K562 (cell line): ENCODE measurements at regions not wholly inside any gene's neighbourhood (a gene's known extent, or its start where the extent isn't known, plus 50 kb on each side); places are given as distances from the start of the nearest gene placed in this dataset.

Source experiments
- ATAC-seq: fragments of 200-7000 bp; cut with Tn5 transposase; 3 replicates; pipeline ENCODE4 v1.9.1; 2020; ENCODE audit warnings: moderate library complexity
- BruUV-seq: library from RNA; stranded (reverse); fragments of 400-500 nt; replicated peaks from 2 replicates; lab custom pipeline; 2021; lab: Mats Ljungman, UMichigan
- CTCF ChIA-PET: fragments of 300-600 bp; formaldehyde crosslinking; extraction: SDS; loops from one replicate; lab custom pipeline; 2021; ENCODE audit warnings: low intra/inter-chr PET ratio; lab: Yijun Ruan, JAX
- POLR2A ChIA-PET: fragments of 300-600, 350-650 bp; sonication (Branson Sonifier 250); formaldehyde crosslinking; extraction: SDS; loops from one replicate; lab custom pipeline; 2021; ENCODE audit warnings: antibody characterized with exemption, inconsistent platforms; lab: Yijun Ruan, JAX
- DNase-seq, 4 experiments: peaks; one replicate each; pipeline versions ENCODE4 v3.0.0 to v3.0.0-alpha.2; 2011 to 2018; ENCODE audit warnings: low spot score in 3 of 4, mixed read lengths in 3 of 4; ENCODE audit errors: extremely low read depth in 1 of 4
- FAIRE-seq: peaks from 2 replicates; lab custom pipeline; 2011; peaks lifted over from hg19 to GRCh38; lab: Jason Lieb, UNC
- H2AFZ ChIP-seq: 2 replicates; pipeline ENCODE4 v1.6.0; 2011; ENCODE audit warnings: low read depth, low read length, control low read depth, inconsistent platforms
- H3K27ac ChIP-seq: fragments of 200-600 bp; 3 replicates; pipeline ENCODE4 v1.8.0; 2011; ENCODE audit warnings: low read depth, mild to moderate bottlenecking, control low read depth, inconsistent platforms, low read length, moderate library complexity, mixed read lengths; ENCODE audit errors: extremely low read depth
- H3K27me3 ChIP-seq, 2 experiments: fragments of 300-600 bp in 1 of 2; 2 replicates in 1 of 2; 3 replicates in 1 of 2; pipeline versions ENCODE4 v1.6.0 to v1.8.0; 2011; ENCODE audit warnings: inconsistent platforms in 2 of 2, low read length in 2 of 2, mild to moderate bottlenecking in 1 of 2, mixed read lengths in 1 of 2, moderate library complexity in 1 of 2; ENCODE audit not compliant: control insufficient read depth in 2 of 2, insufficient read depth in 2 of 2
- H3K36me3 ChIP-seq: fragments of 300-600 bp; 3 replicates; pipeline ENCODE4 v1.8.0; 2011; ENCODE audit warnings: mild to moderate bottlenecking, low read length, inconsistent platforms; ENCODE audit not compliant: control insufficient read depth, insufficient read depth
- H3K4me1 ChIP-seq, 2 experiments: fragments of 200-600 bp in 1 of 2; replicated peaks in 1 of 2; 2 replicates in 1 of 2; 3 replicates in 1 of 2; pipeline versions ENCODE4 v1.5.1 to v1.8.0; 2011; ENCODE audit warnings: inconsistent platforms in 2 of 2, low read length in 2 of 2, mild to moderate bottlenecking in 1 of 2, mixed read lengths in 1 of 2, moderate library complexity in 1 of 2; ENCODE audit not compliant: control insufficient read depth in 2 of 2, insufficient read depth in 2 of 2
- H3K4me2 ChIP-seq: 2 replicates; pipeline ENCODE4 v1.6.1; 2011; ENCODE audit warnings: low read length, control low read depth, inconsistent platforms, mixed read lengths; ENCODE audit not compliant: insufficient read depth
- H3K4me3 ChIP-seq: fragments of 200-600 bp; sonication (generic), shearing (Covaris generic); 2 replicates; pipeline ENCODE4 v1.5.1; 2016; ENCODE audit warnings: control low read depth, inconsistent platforms
- H3K79me2 ChIP-seq: fragments of 200-600 bp; 3 replicates; pipeline ENCODE4 v1.8.0; 2011; ENCODE audit warnings: low read length, inconsistent platforms; ENCODE audit not compliant: control insufficient read depth, insufficient read depth
- H3K9ac ChIP-seq, 2 experiments: 2 replicates each; pipeline versions ENCODE4 v1.6.0 to v1.6.1; 2011; ENCODE audit warnings: low read depth in 2 of 2, low read length in 2 of 2, control low read depth in 1 of 2, inconsistent platforms in 1 of 2, mild to moderate bottlenecking in 1 of 2, mixed read lengths in 1 of 2; ENCODE audit not compliant: insufficient read depth in 1 of 2
- H3K9me1 ChIP-seq: one replicate; pipeline ENCODE4 v1.6.0; 2011; ENCODE audit warnings: inconsistent platforms, mild to moderate bottlenecking, low read length, moderate library complexity; ENCODE audit not compliant: control insufficient read depth, insufficient read depth
- H3K9me3 ChIP-seq: replicated peaks from 2 replicates; pipeline ENCODE4 v1.5.1; 2011; ENCODE audit warnings: low read depth, low read length, inconsistent platforms; ENCODE audit not compliant: control insufficient read depth, insufficient read depth
- H4K20me1 ChIP-seq: replicated peaks from 2 replicates; pipeline ENCODE4 v1.6.1; 2011; ENCODE audit warnings: low read length, inconsistent platforms, mixed read lengths; ENCODE audit not compliant: control insufficient read depth, insufficient read depth
- CEBPB ChIP-seq: fragments of 450-650 bp; IDR thresholded peaks from 2 replicates; pipeline ENCODE4 v1.6.1; 2016; ENCODE audit warnings: missing genetic modification characterization, missing compliant biosample characterization
- ESRRB ChIP-seq: fragments of 250-450 bp; sonication (Bioruptor Pico); IDR thresholded peaks from 2 replicates; pipeline ENCODE4 v1.5.0; 2020; ENCODE audit warnings: mild to moderate bottlenecking, moderate library complexity, borderline replicate concordance
- GTF2A2 ChIP-seq: IDR thresholded peaks from 2 replicates; pipeline ENCODE4 v1.6.1; 2016; ENCODE audit warnings: mild to moderate bottlenecking, missing genetic modification characterization, missing compliant biosample characterization
- HCFC1 ChIP-seq: IDR thresholded peaks from 2 replicates; pipeline ENCODE4 v1.6.1; 2012; ENCODE audit warnings: low read depth, low read length, improper control_type of control experiment
- MEF2D ChIP-seq: conservative IDR thresholded peaks from 2 replicates; pipeline ENCODE4 v1.6.1; 2016; ENCODE audit warnings: low read depth, missing genetic modification characterization, missing compliant biosample characterization
- MEIS2 ChIP-seq: fragments of 450-650 bp; IDR thresholded peaks from 2 replicates; pipeline ENCODE4 v1.6.1; 2014; ENCODE audit warnings: mild to moderate bottlenecking; ENCODE audit not compliant: partially characterized antibody
- MIER1 ChIP-seq: fragments of 450-650 bp; IDR thresholded peaks from 2 replicates; pipeline ENCODE4 v1.6.1; 2016; ENCODE audit warnings: antibody characterized with exemption, mild to moderate bottlenecking, low read depth
- NR4A1 ChIP-seq, 2 experiments: fragments of 250-450 bp in 1 of 2; fragments of 450-650 bp in 1 of 2; sonication (Bioruptor Pico) in 1 of 2; IDR thresholded peaks; 2 replicates each; pipeline versions ENCODE4 v1.4.0 to v1.6.1; 2016 to 2020; ENCODE audit warnings: mild to moderate bottlenecking in 2 of 2, missing compliant biosample characterization in 1 of 2, missing genetic modification characterization in 1 of 2, moderate library complexity in 1 of 2
- RBM15 ChIP-seq: fragments of 200-400 bp; formaldehyde crosslinking; IDR thresholded peaks from 2 replicates; pipeline ENCODE4 v1.6.1; 2018; ENCODE audit warnings: mild to moderate bottlenecking, low read length, moderate library complexity; ENCODE audit not compliant: insufficient read depth
- RFX5 ChIP-seq: IDR thresholded peaks from 2 replicates; pipeline ENCODE4 v1.6.1; 2011; ENCODE audit warnings: low read depth, mild to moderate bottlenecking, improper control_type of control experiment, low read length
- SMAD1 ChIP-seq: fragments of 150-350 bp; IDR thresholded peaks from 2 replicates; pipeline ENCODE4 v1.6.1; 2014; ENCODE audit warnings: low read length, low read depth; ENCODE audit not compliant: partially characterized antibody
- TBP ChIP-seq: optimal IDR thresholded peaks from 2 replicates; pipeline ENCODE3; 2011; ENCODE audit warnings: low read depth, low read length, improper control_type of control experiment
- ZNF239 ChIP-seq: fragments of 250-450 bp; sonication (Bioruptor Pico); IDR thresholded peaks from 2 replicates; pipeline ENCODE4 v1.4.0; 2020; ENCODE audit warnings: mild to moderate bottlenecking
- ZNF324 ChIP-seq: fragments of 250-450 bp; sonication (Bioruptor Pico); IDR thresholded peaks from 2 replicates; pipeline ENCODE4 v1.4.0; 2020; ENCODE audit warnings: mild to moderate bottlenecking
- ZNF354B ChIP-seq: fragments of 250-450 bp; sonication (Bioruptor Pico); IDR thresholded peaks from 2 replicates; pipeline ENCODE4 v1.4.0; 2020
- ZNF695 ChIP-seq: fragments of 450-650 bp; formaldehyde crosslinking; IDR thresholded peaks from 2 replicates; pipeline ENCODE4 v1.4.0; 2020; ENCODE audit warnings: mild to moderate bottlenecking, moderate library complexity
- WGBS: fragments of 100-300 bp; shearing (Covaris generic); methylation state at CpG from one replicate; pipeline ENCODE4 v1.1.6; 2016; ENCODE audit warnings: low coverage, mixed read lengths; ENCODE audit not compliant: insufficient coverage; ENCODE audit errors: missing lambda C conversion rate; 5-methylcytosine and 5-hydroxymethylcytosine counted together
- in situ Hi-C: fragments of 300-500 bp; cut with MboI; formaldehyde crosslinking; loops from 4 replicates; pipeline ENCODE4 v1.15.0; 2018; ENCODE audit warnings: inconsistent platforms, mixed read lengths
- intact Hi-C: fragments of 100-400 bp; cut with micrococcal nuclease; formaldehyde crosslinking; loops from 2 replicates; pipeline ENCODE4 v1.14.2; 2022
- TF ChIP-seq, protein P1 (sequence below): conservative IDR thresholded peaks from 2 replicates; pipeline ENCODE4 v1.6.1; 2011; ENCODE audit warnings: low read depth, mild to moderate bottlenecking, low read length; ENCODE audit not compliant: control insufficient read depth
- TF ChIP-seq, protein P2 (sequence below): fragments of 200-800 bp; sonication (Bioruptor generic); IDR thresholded peaks from 2 replicates; pipeline ENCODE4 v1.6.1; 2016; ENCODE audit warnings: missing genetic modification characterization, missing compliant biosample characterization

- TF ChIP-seq TBP (no peak), ESRRB (CRISPR knock-in tag) (no peak), RFX5 (no peak), NR4A1 (CRISPR knock-in tag; IDR thresholded peaks at IDR 0.05) (no peak), NR4A1 (tag; IDR thresholded peaks at IDR 0.05) (no peak), HCFC1 (no peak)
- TF ChIP-seq, all 486 proteins: peak for 0
Observed at GRCh38 chr7:82696631-82697030, 253.1 kb upstream of the CACNA2D1 start (continued).

DNA sequence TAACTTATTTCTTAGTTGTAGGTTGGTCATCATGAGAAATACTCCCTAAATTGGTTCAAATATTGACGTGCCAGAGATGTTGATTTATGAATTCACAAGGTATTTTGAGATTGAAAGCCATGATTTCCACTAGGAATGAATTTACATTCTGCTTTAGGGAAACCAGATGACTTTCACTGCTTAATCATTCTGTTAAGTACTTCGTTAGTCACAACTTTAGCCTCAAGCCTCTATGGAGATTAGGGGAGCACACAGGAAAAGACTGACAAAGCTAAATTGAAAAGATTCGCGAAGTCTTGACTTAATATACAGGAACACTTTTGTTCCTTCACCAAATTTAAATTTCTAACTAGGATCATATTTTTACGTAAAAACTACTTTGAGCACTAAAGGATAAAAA, 250.4 kb upstream of the CACNA2D1 start:
- intact Hi-C loops (no loop called here), in situ Hi-C loops (no loop called here)
- H2AFZ ChIP-seq: no peak overlapping the region
- H3K27ac ChIP-seq: no peak overlapping the region
- no TSS peak for BruUV-seq
- H3K79me2 ChIP-seq: no peaks in the 10 kb centered on the region
- no peaks in the 10 kb centered on the region for H3K36me3 ChIP-seq
- POLR2A ChIA-PET: no interaction called here
- H3K4me3 ChIP-seq: no peak overlapping the region
- H3K9ac ChIP-seq: no peak overlapping the region
- no peaks in the 10 kb centered on the region for H4K20me1 ChIP-seq
- no peak for FAIRE-seq
- ATAC-seq: no peak
- DNase-seq: no peak
- CTCF ChIA-PET: no interaction called here
- no peak overlapping the region for H3K4me2 ChIP-seq
- WGBS: 1% methylated on average over 5 of the region's 5 CpGs
- H3K4me1 ChIP-seq: no peaks in the 10 kb centered on the region
- H3K9me1 ChIP-seq: no peaks in the 10 kb centered on the region
- H3K27me3 ChIP-seq: no peaks in the 10 kb centered on the region
- no peaks in the 10 kb centered on the region for H3K9me3 ChIP-seq
- no peak for TF ChIP-seq ZNF695 (CRISPR knock-in tag)
- TF ChIP-seq MEIS2: no peak
- no peak for TF ChIP-seq ZNF324 (CRISPR knock-in tag)
- no peak for TF ChIP-seq CEBPB (tag)
- no peak for TF ChIP-seq RBM15
- no peak for TF ChIP-seq ZNF354B (CRISPR knock-in tag)
- TF ChIP-seq, protein P1, sequence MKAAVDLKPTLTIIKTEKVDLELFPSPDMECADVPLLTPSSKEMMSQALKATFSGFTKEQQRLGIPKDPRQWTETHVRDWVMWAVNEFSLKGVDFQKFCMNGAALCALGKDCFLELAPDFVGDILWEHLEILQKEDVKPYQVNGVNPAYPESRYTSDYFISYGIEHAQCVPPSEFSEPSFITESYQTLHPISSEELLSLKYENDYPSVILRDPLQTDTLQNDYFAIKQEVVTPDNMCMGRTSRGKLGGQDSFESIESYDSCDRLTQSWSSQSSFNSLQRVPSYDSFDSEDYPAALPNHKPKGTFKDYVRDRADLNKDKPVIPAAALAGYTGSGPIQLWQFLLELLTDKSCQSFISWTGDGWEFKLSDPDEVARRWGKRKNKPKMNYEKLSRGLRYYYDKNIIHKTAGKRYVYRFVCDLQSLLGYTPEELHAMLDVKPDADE: no peak
- TF ChIP-seq GTF2A2: no peak
- no peak for TF ChIP-seq MIER1
- no peak for TF ChIP-seq MEF2D
- no peak for TF ChIP-seq SMAD1
- TF ChIP-seq ZNF239 (CRISPR knock-in tag): no peak
- TF ChIP-seq, protein P2, sequence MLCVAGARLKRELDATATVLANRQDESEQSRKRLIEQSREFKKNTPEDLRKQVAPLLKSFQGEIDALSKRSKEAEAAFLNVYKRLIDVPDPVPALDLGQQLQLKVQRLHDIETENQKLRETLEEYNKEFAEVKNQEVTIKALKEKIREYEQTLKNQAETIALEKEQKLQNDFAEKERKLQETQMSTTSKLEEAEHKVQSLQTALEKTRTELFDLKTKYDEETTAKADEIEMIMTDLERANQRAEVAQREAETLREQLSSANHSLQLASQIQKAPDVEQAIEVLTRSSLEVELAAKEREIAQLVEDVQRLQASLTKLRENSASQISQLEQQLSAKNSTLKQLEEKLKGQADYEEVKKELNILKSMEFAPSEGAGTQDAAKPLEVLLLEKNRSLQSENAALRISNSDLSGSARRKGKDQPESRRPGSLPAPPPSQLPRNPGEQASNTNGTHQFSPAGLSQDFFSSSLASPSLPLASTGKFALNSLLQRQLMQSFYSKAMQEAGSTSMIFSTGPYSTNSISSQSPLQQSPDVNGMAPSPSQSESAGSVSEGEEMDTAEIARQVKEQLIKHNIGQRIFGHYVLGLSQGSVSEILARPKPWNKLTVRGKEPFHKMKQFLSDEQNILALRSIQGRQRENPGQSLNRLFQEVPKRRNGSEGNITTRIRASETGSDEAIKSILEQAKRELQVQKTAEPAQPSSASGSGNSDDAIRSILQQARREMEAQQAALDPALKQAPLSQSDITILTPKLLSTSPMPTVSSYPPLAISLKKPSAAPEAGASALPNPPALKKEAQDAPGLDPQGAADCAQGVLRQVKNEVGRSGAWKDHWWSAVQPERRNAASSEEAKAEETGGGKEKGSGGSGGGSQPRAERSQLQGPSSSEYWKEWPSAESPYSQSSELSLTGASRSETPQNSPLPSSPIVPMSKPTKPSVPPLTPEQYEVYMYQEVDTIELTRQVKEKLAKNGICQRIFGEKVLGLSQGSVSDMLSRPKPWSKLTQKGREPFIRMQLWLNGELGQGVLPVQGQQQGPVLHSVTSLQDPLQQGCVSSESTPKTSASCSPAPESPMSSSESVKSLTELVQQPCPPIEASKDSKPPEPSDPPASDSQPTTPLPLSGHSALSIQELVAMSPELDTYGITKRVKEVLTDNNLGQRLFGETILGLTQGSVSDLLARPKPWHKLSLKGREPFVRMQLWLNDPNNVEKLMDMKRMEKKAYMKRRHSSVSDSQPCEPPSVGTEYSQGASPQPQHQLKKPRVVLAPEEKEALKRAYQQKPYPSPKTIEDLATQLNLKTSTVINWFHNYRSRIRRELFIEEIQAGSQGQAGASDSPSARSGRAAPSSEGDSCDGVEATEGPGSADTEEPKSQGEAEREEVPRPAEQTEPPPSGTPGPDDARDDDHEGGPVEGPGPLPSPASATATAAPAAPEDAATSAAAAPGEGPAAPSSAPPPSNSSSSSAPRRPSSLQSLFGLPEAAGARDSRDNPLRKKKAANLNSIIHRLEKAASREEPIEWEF (CRISPR knock-in tag): no peak
